Stimulated activated CD4-positive, alpha-beta T cell treated with anti-CD3 and anti-CD28 coated beads, Interleukin-2, amount 100 ng/mL, for 48 hours (primary cell): ENCODE measurements at regions not wholly inside any gene's neighbourhood (a gene's known extent, or its start where the extent isn't known, plus 50 kb on each side); places are given as distances from the start of the nearest gene placed in this dataset.
"Not testable (repeated sequence)": the region's sequence is repeated elsewhere in the genome, so short reads cannot be mapped to it uniquely, and the experiment has no call there.

Experiments used
- DNase-seq, 2 donors: peaks; one replicate each; pipeline ENCODE4 v3.0.0-alpha.2; 2020

DNA sequence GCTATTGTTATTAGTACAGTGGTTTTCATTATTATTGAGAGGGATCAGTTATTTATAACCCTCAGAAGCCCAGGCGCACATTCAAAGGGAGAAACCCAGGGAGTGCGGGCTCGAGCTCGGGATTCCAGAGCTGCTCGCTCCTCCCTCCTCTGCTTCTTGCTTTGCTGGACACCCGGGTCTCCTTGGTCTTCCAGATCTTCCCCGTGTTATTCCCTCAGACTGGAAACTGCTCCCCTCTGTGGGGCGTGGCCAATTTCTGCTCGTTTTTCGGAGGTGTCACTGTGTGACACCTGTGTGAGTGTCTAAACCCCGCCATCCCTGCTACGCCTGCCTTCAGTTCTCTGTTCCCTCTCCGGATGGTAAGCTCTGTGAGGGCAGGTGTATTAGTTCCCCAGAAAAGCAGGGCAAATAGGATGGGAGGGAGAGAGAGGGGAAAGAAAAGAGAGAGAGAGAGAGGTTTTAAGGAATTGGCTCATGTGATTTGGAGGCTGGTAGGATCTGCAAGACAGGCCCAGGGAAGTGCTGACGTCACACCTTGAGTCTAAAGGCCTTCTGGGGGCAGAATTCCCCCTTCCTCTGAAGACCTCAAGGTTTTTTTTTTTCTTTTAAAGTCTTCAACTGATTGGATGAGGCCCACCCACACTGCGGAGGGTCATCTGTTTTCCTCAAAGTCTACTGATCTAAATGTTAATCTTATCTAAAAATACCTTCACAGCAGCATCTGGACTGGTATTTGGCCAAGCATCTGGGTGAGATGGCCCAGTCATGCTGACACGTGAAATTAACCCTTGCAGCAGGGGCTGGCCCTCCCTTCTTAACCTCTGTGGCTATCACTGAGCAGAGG, 457.3 kb upstream of the ID2 start:
- no peak for DNase-seq

DNA sequence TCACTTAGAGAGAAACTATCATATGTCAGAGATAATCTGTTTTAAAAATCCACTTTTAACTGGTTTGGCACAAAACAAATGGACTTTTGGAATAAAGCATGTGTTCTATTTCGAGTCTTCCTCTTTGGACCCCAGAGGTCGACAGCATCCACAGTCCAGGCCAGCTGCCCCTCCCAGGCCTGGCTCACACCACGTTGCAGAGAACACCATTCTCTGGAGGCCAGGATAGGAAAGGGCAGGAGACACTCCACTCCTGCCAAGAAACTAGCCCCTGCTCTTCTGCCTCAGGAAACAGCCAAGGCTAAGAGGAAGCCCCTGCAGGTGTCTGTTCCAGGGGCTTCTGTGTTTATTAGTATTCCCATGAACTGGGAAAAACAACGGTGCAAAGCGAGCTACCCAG, 456.6 kb upstream of the ID2 start:
- no peak for DNase-seq

DNA sequence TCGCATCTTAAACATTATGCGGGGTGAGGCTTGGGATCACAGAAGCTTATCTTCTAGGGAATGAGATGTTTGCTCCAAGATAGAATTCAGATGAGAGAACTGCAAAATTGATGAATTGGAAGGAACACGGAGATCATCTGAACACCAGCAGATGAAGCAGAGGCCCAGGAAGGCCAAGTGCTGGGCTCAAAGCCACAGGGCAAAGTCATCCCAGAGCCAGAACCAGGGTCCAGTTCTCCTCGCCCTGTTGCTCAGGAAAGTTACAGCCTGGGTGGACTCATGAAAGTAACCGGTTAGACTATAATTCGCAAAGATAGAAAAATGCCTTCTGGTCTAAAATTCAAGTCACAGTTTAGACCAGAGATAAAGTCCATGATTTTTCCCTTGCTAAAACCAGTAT, 456.1 kb upstream of the ID2 start:
- no peak for DNase-seq

DNA sequence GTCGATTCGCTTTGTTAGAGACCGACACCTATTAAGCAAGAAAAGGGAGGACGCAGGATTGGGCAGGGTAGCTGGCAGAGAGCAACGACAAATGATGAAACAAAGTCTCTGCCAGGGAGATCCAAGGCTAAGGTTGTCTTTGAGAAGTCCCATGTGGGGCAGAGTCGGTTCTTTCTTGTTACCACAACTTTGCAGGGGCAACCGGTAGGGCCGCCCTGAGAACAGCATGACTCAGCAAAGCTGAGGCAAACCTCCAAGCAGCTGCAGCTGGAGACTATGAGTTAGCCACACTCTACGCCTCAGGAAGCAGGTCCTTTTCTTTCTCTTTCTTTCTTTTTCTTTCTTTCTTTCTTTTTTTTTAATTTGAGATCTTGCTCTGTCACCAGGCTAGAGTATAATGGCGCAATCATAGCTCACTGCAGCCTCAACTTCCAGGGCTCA, 452.3 kb upstream of the ID2 start:
- peak in 1 of 2 donors; percentile 16 for DNase-seq

DNA sequence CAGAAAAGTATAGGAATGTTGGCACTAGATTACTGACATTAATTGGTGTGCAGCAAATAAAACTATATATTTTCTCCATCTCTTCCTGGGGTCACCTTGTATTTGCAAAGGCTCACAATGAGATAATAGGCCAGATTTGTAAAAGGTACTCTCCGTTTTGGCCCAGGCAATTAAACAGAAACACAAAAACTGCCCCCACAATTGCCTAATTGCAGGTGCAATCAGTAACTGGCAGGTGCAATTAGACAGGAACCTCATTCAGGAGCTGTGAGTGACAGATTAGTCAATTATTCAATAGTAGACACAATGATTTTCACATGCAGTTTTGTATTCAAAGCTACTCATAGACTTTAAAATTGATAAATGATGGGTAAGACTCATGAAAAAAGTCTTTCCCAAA, 451.4 kb upstream of the ID2 start:
- no peak for DNase-seq

DNA sequence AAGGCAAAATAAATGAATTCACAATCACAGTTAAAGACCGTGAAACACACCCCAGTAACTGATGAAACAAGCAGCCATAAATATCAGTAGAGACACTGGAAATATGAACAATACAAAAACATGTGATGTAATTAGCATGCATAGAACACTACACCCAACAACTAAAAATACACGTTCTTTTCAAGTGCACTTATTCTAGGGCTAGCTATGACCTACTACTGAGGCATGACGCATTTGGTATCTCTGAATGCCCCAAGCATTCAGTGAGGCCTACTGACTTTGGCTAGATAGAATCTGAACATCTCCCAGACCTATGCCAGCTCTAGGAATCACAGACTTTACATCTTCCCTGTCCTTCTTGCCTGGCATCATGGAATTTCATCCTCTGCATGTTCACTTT, 450.0 kb upstream of the ID2 start:
- no peak for DNase-seq

DNA sequence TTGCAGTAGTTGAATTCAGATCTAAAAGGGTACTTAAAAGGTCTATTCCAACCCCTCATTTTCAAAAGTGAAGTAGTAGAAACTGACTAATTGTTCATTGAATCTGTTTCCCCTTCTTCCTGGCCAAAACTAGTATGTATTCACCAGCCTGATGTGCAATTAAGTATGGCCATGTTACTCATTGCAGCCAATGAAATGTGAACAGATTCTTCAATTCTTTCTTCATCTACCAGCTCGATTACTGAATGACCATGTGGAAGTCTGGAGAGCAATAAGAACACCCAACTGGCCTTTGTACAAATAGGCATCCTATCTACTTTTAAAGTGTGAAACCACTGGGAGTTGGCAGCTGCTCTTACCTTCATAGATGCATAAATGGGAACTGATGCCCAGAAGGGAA, 449.0 kb upstream of the ID2 start:
- no peak for DNase-seq

DNA sequence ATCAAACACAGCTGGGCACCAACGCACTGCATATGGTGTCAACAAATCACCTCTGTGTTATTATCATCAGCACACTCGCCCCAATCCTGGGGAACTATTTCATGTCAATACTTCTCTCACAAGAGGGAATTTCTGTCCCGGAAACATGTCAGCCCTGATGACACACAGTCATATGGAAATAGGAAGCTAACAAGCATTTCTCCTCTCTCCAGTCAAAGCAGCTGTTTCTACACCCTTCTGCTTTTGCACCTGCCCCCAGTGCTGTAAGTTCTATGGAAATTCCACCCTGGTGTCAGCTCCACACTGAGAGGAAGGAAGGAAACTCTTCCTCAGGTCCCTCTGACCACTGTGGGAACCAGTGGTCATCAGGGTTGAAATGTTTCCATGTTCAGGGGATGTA, 447.6 kb upstream of the ID2 start:
- no peak for DNase-seq

DNA sequence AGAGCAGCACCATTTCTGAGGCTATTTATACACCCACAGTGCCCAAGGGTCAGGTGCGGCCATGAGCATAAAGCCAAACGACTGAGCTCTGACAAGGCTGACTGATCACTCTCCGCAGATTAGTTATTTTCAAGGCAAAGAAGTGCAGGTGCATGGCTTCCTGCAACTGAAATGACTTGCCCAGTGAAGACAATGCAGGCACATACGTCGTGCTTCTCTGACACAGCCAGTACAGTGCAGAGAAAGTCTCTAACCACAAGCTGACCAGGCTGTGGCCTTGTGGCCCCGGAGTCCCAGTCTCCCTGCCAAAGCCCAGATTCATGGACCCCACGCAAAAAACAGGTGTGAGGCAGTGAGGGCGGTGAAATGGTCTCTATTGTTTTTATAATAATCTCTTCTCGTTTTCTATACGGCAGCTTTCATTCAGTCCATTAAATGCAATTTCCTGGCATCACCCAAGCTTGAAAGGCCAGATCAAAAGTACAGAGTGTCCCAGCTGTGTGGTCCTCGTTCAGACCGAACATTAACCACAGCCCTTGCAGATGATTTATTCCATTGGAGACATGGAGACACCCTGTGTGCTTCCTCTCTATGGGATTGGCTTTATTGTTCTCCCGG, 447.0 kb upstream of the ID2 start:
- DNase-seq = no peak

DNA sequence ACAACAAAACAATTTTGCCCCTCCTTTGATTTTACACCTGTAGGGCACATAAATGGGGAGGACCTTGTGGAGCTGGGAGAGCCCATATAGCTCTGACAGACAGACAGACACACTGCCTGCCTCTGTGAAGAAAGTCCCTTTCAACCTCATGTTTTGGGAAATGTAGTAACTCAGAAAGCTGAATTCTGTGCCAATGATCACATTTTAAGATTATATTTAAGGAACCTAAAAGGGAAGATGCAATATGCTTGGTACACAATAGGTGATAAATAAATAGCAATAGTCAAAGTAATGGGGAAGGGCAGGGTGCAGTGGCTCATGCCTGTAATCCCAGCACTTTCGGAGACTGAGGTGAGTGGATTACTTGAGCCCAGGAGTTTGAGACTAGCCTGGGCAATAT, 446.4 kb upstream of the ID2 start:
- no peak for DNase-seq

DNA sequence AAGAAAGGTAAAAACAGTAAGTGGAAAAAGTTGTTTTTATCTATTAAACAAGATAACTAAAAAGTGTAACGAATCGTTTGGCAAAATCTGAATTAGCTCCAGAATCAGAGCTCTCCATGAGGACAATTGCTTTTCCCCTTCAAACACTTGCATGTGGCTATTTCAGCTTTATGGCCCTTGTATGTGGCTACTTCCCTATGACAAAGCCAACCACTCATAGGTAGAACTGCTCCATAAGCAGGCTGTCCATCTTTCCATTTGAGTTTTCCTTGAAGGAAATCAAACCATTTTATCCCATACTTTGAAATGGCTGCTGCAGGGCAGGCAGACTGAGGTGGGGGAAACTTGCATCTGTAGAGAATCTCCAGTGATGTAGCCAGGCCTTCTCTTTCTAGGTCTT, 445.5 kb upstream of the ID2 start:
- no peak for DNase-seq

DNA sequence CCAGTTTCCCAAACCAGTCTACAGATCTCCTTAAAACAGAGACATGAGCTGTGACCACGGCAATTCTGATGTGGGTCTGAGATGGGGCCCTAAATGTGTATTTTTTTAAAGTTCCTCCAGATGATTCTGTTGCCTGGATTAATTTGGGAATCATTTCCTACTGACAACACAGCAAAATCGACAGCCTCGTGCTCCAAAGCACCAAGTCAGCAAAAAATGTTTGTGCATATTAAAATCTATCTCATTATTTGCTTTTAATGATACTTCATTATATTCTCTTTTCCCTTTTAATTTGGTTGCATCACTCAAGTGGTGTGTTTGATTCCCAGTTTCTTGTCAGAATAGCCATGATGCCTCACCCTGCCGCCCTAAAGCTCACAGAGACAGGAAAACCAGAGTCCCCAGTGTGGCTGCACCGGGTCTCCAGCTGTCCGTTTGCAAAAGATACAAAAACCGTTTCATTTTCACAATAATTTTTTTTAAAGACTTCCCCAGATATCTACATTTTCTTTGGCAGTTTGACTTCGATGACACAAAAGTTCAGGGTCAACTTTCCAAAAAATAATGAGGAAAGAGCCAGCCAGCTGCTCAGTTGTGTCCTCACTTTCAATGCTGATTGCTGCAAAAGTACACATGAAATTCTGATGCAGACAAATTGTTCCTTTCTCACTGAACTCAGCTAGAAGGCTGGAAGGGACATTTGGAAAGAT, 443.2 kb upstream of the ID2 start:
- no peak for DNase-seq

DNA sequence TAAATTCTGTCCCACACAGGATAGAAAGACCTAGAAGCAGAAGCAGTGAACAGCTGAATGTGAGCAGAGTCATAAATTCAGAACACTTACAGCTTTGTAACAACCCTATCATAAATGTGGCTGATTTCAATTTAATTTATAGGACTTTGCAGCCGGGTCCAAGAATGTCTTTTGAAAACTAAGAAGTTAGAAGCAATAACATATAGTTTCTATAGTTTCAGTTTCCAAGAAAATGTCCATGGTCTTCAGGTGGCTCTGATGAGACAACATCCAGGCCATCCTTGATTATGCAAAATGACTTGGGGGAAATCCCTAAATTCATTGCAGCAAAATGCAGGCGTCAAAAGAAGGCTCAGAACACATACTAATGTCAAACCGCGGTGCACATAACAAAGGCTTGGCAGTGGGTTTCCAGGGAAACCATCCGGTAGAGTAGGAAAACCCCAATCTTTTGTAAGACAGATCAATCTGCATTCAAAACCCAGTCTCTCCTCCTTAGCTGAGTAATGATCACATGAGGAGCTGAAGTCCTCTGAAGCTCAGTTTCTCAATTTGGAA, 442.2 kb upstream of the ID2 start:
- DNase-seq = peak; percentile 10 to 30

DNA sequence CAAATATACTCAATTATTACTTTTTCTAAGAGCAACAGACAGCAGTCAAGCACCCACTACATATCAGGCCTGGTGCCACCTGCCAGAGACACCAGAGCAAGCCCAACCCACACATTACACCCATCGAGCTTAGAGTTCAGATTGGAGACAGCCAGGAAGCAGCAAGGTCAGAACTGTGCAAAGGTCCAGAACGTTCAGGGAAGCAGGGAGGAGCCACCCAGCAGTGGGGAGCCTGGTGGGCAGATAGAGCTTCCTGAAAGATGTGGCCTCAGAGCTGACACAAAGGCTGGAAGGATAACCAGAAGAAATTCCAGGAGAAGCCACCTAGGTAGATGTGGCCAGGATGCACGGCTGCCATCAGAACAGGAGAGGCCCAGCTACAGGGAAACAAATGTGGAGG, 440.5 kb upstream of the ID2 start:
- DNase-seq = no peak

DNA sequence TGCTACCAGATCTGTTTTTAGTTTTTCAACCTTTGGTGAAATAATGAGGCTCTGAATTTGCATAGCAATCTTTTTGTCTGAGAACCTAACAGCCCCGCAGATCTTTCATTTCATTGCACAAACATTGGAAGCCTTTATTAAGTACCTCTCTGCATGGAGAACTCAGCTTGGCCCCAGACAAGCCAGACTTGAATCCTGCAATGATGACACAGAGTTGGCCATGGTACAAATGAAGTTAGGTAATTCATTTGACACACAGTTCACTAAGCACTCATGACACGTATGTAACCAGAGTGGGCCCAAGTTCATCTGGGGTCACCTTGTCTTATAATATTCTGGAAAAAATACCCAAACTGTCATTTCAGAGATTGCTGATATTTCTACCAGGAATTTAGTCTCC, 439.1 kb upstream of the ID2 start:
- DNase-seq = no peak

DNA sequence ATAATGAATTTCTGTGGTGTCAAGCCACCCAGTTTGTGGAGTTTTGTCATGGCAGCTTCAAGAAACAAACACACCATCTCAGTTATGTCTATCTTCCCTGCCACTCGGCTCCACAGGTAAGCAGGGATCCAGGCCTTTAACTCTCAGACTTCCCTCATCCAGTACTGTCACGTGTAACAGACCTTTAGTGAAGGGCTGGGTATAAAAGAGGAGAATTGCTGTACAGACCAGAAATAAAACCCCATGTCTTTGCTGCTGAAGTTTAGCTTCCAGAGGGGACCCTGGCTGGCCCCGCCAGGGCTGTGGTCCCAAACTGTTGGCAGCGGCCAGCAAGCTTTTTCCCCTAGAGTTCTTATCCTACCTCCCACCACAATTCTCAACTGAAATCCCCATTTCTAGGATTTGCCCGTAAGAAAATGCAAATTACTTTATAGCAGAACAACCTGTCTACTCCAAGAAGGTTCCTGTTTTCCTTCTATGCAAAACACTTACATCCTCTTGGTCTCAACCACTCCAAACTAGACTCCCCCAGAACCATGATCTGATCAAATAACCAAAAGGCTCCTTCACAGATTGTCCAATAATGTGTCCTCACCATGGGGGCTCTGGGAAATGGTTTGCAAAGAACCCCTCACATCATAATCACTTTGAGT, 438.0 kb upstream of the ID2 start:
- no peak for DNase-seq

DNA sequence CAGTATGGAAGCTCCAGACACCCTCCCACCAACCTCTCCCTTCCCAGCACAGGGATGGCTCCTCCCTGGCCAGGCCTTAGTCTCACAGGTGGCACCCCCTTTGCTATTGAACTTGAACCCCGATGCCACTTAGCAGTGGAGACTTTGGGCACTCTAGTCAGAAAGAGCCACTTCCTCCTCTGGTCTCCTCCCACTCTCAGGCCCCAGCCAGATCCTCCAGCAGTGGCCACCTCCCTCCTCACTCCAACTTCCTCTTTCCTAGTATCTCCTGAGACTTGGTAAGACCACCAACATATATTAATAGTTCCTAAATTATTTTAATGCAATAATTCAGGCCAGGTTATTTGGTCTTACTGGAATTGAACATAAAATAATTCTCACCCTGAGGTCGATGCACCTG, 437.2 kb upstream of the ID2 start:
- DNase-seq = no peak

DNA sequence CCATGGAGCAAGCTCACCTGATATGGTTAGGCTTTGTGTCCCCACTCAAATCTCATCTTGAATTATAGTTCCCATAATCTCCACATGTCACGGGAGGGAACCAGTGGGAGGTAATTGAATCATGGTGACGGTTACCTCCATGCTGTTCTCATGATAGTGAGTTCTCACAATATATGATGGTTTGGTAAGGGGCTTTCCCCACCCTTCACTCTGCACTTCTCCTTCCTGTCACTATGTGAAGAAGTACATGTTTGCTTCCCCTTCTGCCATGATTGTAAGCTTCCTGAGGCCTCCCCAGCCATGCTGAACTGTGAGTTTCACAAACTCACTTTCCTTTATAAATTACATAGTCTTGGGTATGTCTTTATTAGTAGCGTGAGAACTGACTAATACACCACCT, 435.7 kb upstream of the ID2 start:
- no peak for DNase-seq

DNA sequence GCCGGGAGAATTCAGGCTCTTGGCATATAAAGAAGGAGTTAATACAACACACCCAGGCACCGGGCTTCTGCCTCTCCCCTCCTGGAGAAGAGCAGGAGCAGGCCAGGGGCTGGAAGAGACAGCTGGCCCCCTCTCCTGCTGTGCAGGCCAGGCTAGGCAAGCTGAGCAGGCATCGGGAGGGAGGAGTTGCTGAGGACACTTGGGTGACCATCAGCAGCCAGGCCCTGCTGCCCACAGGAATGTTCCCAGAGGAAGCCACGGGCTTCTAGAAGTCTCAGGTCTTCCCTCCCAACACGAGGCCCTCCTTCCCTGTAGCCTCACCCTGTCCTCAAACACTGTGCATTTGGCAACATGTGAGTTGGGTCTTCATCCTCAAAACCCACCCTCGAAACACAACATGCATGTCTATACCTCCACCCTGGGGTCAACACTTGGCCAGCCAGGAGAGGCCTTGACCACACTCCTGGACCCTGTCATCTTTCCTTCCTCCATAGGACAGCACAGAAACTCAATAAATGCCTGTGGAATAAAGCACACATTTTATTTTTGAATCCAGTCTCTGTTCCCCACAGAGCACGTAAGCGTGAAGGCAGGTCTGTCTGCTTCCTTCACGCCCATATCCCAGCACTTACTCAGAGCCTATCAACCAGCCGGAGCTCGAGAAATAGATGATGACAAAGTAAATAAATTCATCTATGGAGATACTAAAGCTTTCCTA, 433.8 kb upstream of the ID2 start:
- DNase-seq = no peak

DNA sequence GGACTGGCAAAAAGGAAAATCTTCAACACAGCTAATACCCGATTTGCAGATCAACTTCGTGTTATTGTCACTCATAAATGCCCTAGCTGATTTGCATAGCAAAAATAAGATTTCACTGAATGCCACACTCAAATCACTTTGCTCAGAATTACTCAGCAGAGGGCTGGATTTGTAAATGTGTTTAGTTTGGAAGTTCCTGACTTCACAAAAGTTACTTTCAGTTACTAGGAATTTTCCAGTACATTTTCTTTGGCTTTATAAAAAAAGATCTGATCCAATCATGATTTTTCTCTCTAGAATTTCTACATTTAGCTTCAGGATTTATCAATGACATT, 433.3 kb upstream of the ID2 start:
- no peak for DNase-seq

DNA sequence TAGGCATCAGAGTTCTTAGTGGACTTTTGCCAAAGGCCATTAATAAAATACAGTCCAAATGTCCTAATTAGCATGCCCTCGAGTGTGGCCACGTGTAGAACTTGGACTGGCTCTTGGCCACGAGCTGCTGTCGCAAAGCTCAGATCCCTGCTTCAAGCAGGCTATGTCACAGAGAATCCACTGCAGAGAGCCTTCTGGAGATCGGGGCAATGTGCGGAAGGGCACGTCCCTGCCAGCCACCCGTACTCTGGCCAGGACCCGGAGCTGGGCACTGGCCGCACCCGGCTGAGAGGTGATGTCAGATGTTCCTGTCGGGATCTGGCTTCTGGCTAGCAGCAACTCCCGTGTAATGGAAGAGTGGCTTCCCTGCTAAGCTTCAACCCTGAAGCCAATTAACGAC, 432.7 kb upstream of the ID2 start:
- DNase-seq = no peak

DNA sequence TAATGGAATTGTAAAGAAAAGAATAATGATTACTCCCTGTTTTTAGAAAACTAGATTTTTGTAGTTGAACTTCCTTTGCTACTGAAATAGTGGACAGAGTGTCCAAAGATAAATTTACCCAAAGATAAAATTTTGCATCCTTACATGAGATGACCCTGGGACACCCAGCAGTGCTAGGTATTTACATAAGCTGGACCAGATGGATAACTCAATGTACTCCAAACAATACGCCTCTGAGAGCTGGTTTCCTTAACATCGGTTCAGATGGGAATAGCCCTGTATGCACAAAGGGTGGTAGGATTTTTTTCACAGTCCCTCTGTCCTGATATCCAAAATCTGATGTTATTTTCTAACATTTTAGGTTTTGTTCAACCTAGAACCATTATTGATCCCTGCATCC, 432.1 kb upstream of the ID2 start:
- no peak for DNase-seq

DNA sequence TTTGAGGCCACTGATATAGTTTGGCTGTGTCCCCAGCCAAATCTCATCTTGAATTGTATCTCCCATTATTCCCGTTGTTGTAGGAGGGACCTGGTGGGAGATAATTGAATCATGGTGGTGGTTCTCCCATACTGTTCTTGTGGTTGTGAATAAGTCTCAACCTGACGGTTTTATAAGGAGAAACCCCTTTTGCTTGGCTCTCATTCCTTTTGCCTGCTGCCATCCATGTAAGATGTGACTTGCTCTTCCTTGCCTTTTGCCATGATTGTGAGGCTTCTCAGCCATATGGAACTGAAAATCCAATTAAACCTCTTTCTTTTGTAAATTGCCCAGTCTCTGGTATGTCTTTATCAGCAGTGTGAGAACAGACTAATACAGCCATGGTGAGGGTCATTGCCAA, 431.6 kb upstream of the ID2 start:
- not testable (repeated sequence) for DNase-seq
